ENCODE measurements at regions not wholly inside any gene's neighbourhood (a gene's known extent, or its start where the extent isn't known, plus 50 kb on each side); places are given as distances from the start of the nearest gene placed in this dataset.

DNA sequence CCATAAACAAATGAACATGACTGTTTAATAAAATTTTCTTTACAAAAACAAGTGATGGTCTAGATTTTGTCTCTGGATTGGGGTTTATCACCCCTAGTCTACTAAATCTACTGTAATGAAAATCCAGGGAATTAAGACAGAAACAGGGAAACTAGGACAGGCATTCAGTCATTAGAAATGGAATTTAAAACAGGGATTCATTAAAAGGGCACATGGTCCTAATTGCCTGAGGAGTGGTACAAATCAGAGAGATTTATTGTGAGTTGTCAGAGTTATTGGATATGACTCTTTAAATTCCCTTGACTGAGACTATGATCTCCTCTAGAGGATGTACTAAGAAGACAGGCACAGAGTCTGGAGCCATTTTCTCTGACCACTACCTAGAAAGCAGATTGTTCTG is 670.9 kb upstream of the GCFC2 start:
- TF ChIP-seq, protein P1, sequence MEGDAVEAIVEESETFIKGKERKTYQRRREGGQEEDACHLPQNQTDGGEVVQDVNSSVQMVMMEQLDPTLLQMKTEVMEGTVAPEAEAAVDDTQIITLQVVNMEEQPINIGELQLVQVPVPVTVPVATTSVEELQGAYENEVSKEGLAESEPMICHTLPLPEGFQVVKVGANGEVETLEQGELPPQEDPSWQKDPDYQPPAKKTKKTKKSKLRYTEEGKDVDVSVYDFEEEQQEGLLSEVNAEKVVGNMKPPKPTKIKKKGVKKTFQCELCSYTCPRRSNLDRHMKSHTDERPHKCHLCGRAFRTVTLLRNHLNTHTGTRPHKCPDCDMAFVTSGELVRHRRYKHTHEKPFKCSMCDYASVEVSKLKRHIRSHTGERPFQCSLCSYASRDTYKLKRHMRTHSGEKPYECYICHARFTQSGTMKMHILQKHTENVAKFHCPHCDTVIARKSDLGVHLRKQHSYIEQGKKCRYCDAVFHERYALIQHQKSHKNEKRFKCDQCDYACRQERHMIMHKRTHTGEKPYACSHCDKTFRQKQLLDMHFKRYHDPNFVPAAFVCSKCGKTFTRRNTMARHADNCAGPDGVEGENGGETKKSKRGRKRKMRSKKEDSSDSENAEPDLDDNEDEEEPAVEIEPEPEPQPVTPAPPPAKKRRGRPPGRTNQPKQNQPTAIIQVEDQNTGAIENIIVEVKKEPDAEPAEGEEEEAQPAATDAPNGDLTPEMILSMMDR (IDR thresholded peaks at IDR 0.05; ENCODE audit: borderline replicate concordance, extremely low read depth, low read length, poor library complexity, severe bottlenecking), result no peak
- no peak for TF ChIP-seq EZH2 (IDR thresholded peaks at IDR 0.05; ENCODE audit: borderline replicate concordance, low read depth, low read length, severe bottlenecking)
